HCT116 (cell line): ENCODE measurements at regions not wholly inside any gene's neighbourhood (a gene's known extent, or its start where the extent isn't known, plus 50 kb on each side); places are given as distances from the start of the nearest gene placed in this dataset.
"Not testable (repeated sequence)": the region's sequence is repeated elsewhere in the genome, so short reads cannot be mapped to it uniquely, and the experiment has no call there.

ENCODE experiments used
- ATAC-seq: fragments of 200-7000 bp; cut with Tn5 transposase; 2 replicates; pipeline ENCODE4 v1.9.1; 2020; ENCODE audit warnings: mild to moderate bottlenecking, moderate library complexity
- BruUV-seq: library from RNA; stranded (reverse); fragments of 400-500 nt; replicated peaks from 2 replicates; lab custom pipeline; 2021; lab: Mats Ljungman, UMichigan
- CTCF ChIA-PET: fragments of 300-600 bp; sonication (Branson Sonifier 250); formaldehyde crosslinking; loops from one replicate; lab custom pipeline; 2021; ENCODE audit warnings: antibody characterized with exemption; lab: Charles Lee
- POLR2A ChIA-PET: fragments of 300-600, 350-600 bp; sonication (Branson Sonifier 250); formaldehyde crosslinking; loops from one replicate; lab custom pipeline; 2021; ENCODE audit warnings: antibody characterized with exemption; lab: Charles Lee
- RAD21 ChIA-PET, 2 experiments: fragments of 300-600 bp; sonication (Branson Sonifier 250); formaldehyde crosslinking; loops; one replicate each; lab custom pipeline; 2023; ENCODE audit warnings: low total read pairs in 2 of 2; ENCODE audit not compliant: uncharacterized antibody in 2 of 2, unreplicated experiment in 2 of 2, low non-redundant PET in 1 of 2; lab: Charles Lee
- DNase-seq: peaks from one replicate; pipeline ENCODE4 v3.0.0-alpha.2; 2010; ENCODE audit warnings: low read depth, low spot score
- H2AFZ ChIP-seq: fragments of 200-600 bp; shearing (Covaris generic), sonication (generic); 2 replicates; pipeline ENCODE4 v1.6.1; 2017; ENCODE audit warnings: low read depth, mixed run types, mixed read lengths, antibody characterized with exemption, low read length; ENCODE audit not compliant: poor library complexity, severe bottlenecking
- H3K27ac ChIP-seq: 2 replicates; pipeline ENCODE4 v1.5.1; 2012; ENCODE audit warnings: low read depth, low read length
- H3K27me3 ChIP-seq: fragments of 200-600 bp; sonication (generic); 2 replicates; pipeline ENCODE4 v1.6.1; 2016; ENCODE audit warnings: mixed run types, low read length, mixed read lengths; ENCODE audit not compliant: insufficient read depth
- H3K36me3 ChIP-seq, 2 experiments: fragments of 200-500 bp in 1 of 2; fragments of 200-600 bp in 1 of 2; sonication (Bioruptor generic) in 1 of 2; sonication (generic) in 1 of 2; 2 replicates each; pipeline versions ENCODE4 v1.5.1 to v1.6.1; 2014 to 2016; ENCODE audit warnings: low read length in 2 of 2, inconsistent platforms in 1 of 2, mixed read lengths in 1 of 2, mixed run types in 1 of 2; ENCODE audit not compliant: insufficient read depth in 2 of 2, control insufficient read depth in 1 of 2
- H3K4me1 ChIP-seq, 2 experiments: fragments of 200-600 bp in 1 of 2; sonication (generic) in 1 of 2; 2 replicates each; pipeline versions ENCODE4 v1.5.1 to v1.6.1; 2012 to 2017; ENCODE audit warnings: low read length in 2 of 2, inconsistent platforms in 1 of 2, mild to moderate bottlenecking in 1 of 2, mixed read lengths in 1 of 2, mixed run types in 1 of 2, moderate library complexity in 1 of 2; ENCODE audit not compliant: insufficient read depth in 2 of 2, control insufficient read depth in 1 of 2
- H3K4me2 ChIP-seq: fragments of 200-600 bp; sonication (generic); 2 replicates; pipeline ENCODE4 v1.6.1; 2017; ENCODE audit warnings: mixed run types, low read length, mixed read lengths
- H3K4me3 ChIP-seq, 2 experiments: fragments of 200-600 bp in 1 of 2; sonication (generic) in 1 of 2; replicated peaks in 1 of 2; 2 replicates each; pipeline ENCODE4 v1.5.1; 2011 to 2016; ENCODE audit warnings: low read length in 2 of 2, control low read depth in 1 of 2, low read depth in 1 of 2, mild to moderate bottlenecking in 1 of 2, mixed read lengths in 1 of 2, mixed run types in 1 of 2
- H3K79me2 ChIP-seq: fragments of 200-600 bp; sonication (generic); 2 replicates; pipeline ENCODE4 v1.6.1; 2017; ENCODE audit warnings: mild to moderate bottlenecking, mixed run types, low read length, moderate library complexity, mixed read lengths; ENCODE audit not compliant: insufficient read depth
- H3K9ac ChIP-seq: fragments of 200-600 bp; sonication (generic); 2 replicates; pipeline ENCODE4 v1.6.1; 2016; ENCODE audit warnings: low read length, mixed read lengths
- H3K9me2 ChIP-seq: fragments of 200-600 bp; sonication (generic), shearing (Covaris generic); 2 replicates; pipeline ENCODE4 v1.6.1; 2017; ENCODE audit warnings: mixed run types, mild to moderate bottlenecking, moderate library complexity; ENCODE audit not compliant: insufficient read depth
- H3K9me3 ChIP-seq, 2 experiments: fragments of 200-500 bp in 1 of 2; fragments of 200-600 bp in 1 of 2; sonication (Bioruptor generic) in 1 of 2; sonication (generic) in 1 of 2; 2 replicates each; pipeline ENCODE4 v1.6.1; 2014 to 2017; ENCODE audit warnings: low read length in 2 of 2, mixed read lengths in 2 of 2, inconsistent platforms in 1 of 2, low read depth in 1 of 2, mild to moderate bottlenecking in 1 of 2, mixed run types in 1 of 2, moderate library complexity in 1 of 2; ENCODE audit not compliant: control insufficient read depth in 1 of 2, insufficient read depth in 1 of 2
- H4K20me1 ChIP-seq: fragments of 200-600 bp; sonication (generic), shearing (Covaris generic); 2 replicates; pipeline ENCODE4 v1.6.1; 2017; ENCODE audit warnings: mixed run types, mild to moderate bottlenecking, moderate library complexity; ENCODE audit not compliant: insufficient read depth
- intact Hi-C: fragments of 100-400 bp; cut with micrococcal nuclease; formaldehyde crosslinking; loops from 2 replicates; pipeline ENCODE4 v1.10.0; 2022

GRCh38 chr7:150141525-150142345, 181.4 kb upstream of the LRRC61 start:
- RAD21 ChIA-PET: interaction anchor here in 1 of 2 experiments (0.6 kb wide), 1 partner anchor 34 kb away, joined by 6 read pairs; no protein-coding TSS in a partner anchor
- H3K9ac ChIP-seq, CTCF ChIA-PET, H3K79me2 ChIP-seq, H3K9me3 ChIP-seq, H3K36me3 ChIP-seq, H3K4me2 ChIP-seq, H3K27me3 ChIP-seq, BruUV-seq, H3K4me3 ChIP-seq, ATAC-seq, H3K4me1 ChIP-seq, H4K20me1 ChIP-seq, intact Hi-C loops, POLR2A ChIA-PET, H3K27ac ChIP-seq, H2AFZ ChIP-seq, H3K9me2 ChIP-seq, DNase-seq: not testable (repeated sequence)

GRCh38 chr7:150146124-150146523, 177.0 kb upstream of the LRRC61 start:
- H3K27me3 ChIP-seq, POLR2A ChIA-PET, H4K20me1 ChIP-seq, H3K4me2 ChIP-seq, H3K9ac ChIP-seq, H3K4me1 ChIP-seq, H3K9me3 ChIP-seq, ATAC-seq, CTCF ChIA-PET, H2AFZ ChIP-seq, H3K36me3 ChIP-seq, H3K9me2 ChIP-seq, H3K79me2 ChIP-seq, H3K4me3 ChIP-seq, H3K27ac ChIP-seq, BruUV-seq, RAD21 ChIA-PET, intact Hi-C loops, DNase-seq: not testable (repeated sequence)

- H3K4me3 ChIP-seq, H2AFZ ChIP-seq, H3K36me3 ChIP-seq, BruUV-seq, CTCF ChIA-PET, H3K9me2 ChIP-seq, RAD21 ChIA-PET, H3K9ac ChIP-seq, H3K27ac ChIP-seq, H3K79me2 ChIP-seq, H3K4me1 ChIP-seq, ATAC-seq, H3K27me3 ChIP-seq, H4K20me1 ChIP-seq, H3K4me2 ChIP-seq, H3K9me3 ChIP-seq, intact Hi-C loops, POLR2A ChIA-PET, DNase-seq: not testable (repeated sequence)
These were observed 175.6 kb upstream of the LRRC61 start for GRCh38 chr7:150147524-150147923.

GRCh38 chr7:150156015-150156414, 167.1 kb upstream of the LRRC61 start:
- BruUV-seq, H3K4me1 ChIP-seq, H3K4me2 ChIP-seq, H3K9ac ChIP-seq, intact Hi-C loops, H2AFZ ChIP-seq, H3K36me3 ChIP-seq, POLR2A ChIA-PET, H3K9me2 ChIP-seq, H3K27ac ChIP-seq, H3K27me3 ChIP-seq, ATAC-seq, H4K20me1 ChIP-seq, RAD21 ChIA-PET, CTCF ChIA-PET, DNase-seq, H3K79me2 ChIP-seq, H3K4me3 ChIP-seq, H3K9me3 ChIP-seq: not testable (repeated sequence)
